ENCODE measurements at regions not wholly inside any gene's neighbourhood (a gene's known extent, or its start where the extent isn't known, plus 50 kb on each side); places are given as distances from the start of the nearest gene placed in this dataset.
A peak's percentile ranks its signal among the peaks of the same experiment; 100 is the strongest.
"Not testable (repeated sequence)": the region's sequence is repeated elsewhere in the genome, so short reads cannot be mapped to it uniquely, and the experiment has no call there.

GRCh38 chr15:31217067-31217466 is 109.6 kb upstream of the KLF13 start:
- peaks cover 10% of the 10 kb centered on the region; the same call in 1 of the 2 replicates for H3K4me1 ChIP-seq
- DNase-seq (ENCODE audit: low spot score in 2 of 2): no peak
- in situ Hi-C loops (cut with MboI; ENCODE audit: low sequenced_read_pairs): loop anchor here (10.0 kb wide), 1 partner anchor 108 kb away; the partner anchor contains the start of gene KLF13
- H3K27me3 ChIP-seq (ENCODE audit: low read depth): no peaks in the 10 kb centered on the region
- H3K36me3 ChIP-seq (replicated peaks): no peaks in the 10 kb centered on the region
- H3K9me3 ChIP-seq: no peaks in the 10 kb centered on the region
- H3K4me3 ChIP-seq: peak overlapping the region; percentile 48

- in situ Hi-C loops (cut with MboI; ENCODE audit: low sequenced_read_pairs): loop anchor here (10.0 kb wide), 1 partner anchor 107 kb away; the partner anchor contains the start of gene KLF13
- no peak for DNase-seq (ENCODE audit: low spot score in 2 of 2)
- no peaks in the 10 kb centered on the region for H3K36me3 ChIP-seq (replicated peaks)
- no peaks in the 10 kb centered on the region for H3K9me3 ChIP-seq
- H3K27me3 ChIP-seq (ENCODE audit: low read depth): no peaks in the 10 kb centered on the region
- H3K4me1 ChIP-seq: peaks cover 9% of the 10 kb centered on the region; the same call in 1 of the 2 replicates
- H3K4me3 ChIP-seq: no peak overlapping the region
Observed at GRCh38 chr15:31217566-31218270, 108.9 kb upstream of the KLF13 start.

GRCh38 chr15:31219221-31219620 is 107.4 kb upstream of the KLF13 start:
- no peaks in the 10 kb centered on the region for H3K9me3 ChIP-seq
- no peaks in the 10 kb centered on the region for H3K27me3 ChIP-seq (ENCODE audit: low read depth)
- no peak overlapping the region for H3K4me3 ChIP-seq
- H3K4me1 ChIP-seq: peaks cover 3% of the 10 kb centered on the region; the same call in 1 of the 2 replicates
- in situ Hi-C loops (cut with MboI; ENCODE audit: low sequenced_read_pairs): loop anchor here (10.0 kb wide), 1 partner anchor 106 kb away; the partner anchor contains the start of gene KLF13
- H3K36me3 ChIP-seq (replicated peaks): no peaks in the 10 kb centered on the region
- DNase-seq (ENCODE audit: low spot score in 2 of 2): no peak

DNA sequence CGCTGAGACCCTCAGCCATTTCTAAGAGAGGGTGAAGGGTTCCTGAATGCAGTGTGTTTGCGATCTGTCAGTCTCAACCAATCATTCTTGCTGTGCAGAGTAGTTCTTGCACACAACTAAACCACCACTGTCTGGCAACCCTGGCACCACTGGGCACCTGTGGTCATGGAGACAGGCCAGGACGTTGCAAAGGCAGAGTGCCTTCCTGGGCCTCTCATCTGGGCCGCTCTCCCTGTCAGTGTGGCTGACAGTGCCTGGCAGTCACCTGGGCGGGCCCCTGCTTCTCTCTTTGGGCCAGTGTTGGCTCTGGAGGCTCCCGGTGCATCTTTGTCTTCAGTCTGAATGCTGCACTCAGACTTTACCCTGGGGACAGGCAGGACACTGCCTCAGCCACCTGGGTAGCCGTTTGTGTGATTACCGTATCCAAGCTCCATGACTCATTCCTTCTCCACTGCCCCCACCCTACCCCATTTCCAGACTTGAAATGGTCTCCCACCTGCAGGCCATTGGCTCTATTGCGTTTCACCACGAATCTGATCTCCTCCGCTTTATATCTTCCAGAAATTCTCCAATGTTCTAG is 104.6 kb upstream of the KLF13 start:
- Histone ChIP-seq H3K27me3 (ENCODE audit: low read depth) (no peaks in the 10 kb centered on the region), H3K4me3 (no peak overlapping the region), H3K4me1 (no peaks in the 10 kb centered on the region), H3K36me3 (replicated peaks) (no peaks in the 10 kb centered on the region), H3K9me3 (no peaks in the 10 kb centered on the region)
- in situ Hi-C loops (cut with MboI; ENCODE audit: low sequenced_read_pairs): no loop called here
- no peak for DNase-seq (ENCODE audit: low spot score in 2 of 2)

DNA sequence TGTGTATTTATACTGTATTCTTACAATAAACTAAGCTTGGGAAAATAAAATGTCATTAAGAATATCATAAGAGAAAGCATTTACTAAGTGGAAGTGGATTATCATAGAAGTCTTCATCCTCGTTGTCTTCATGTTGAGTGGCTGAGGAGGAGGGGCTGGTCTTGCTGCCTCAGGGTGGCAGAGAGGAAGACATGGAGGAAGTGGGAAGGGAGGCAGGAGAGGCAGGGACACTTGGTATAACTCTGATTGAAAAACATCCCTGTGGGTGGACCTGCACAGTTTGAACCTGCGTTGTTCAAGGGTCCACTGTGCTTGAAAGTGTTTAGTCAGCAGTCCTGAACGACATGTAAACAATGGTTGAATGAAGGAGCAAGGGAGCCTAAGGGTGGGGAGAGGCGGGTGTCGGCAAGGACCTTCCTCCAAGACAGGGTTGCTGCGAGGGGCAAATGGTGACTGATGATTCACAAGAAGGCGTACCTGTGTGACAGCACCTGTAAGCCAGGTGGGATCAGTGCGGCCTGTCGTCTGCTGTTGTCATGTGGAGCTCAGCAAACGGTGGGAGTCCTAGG is 103.8 kb upstream of the KLF13 start:
- DNase-seq (ENCODE audit: low spot score in 2 of 2): no peak
- Histone ChIP-seq H3K36me3 (replicated peaks) (no peaks in the 10 kb centered on the region), H3K9me3 (no peaks in the 10 kb centered on the region), H3K4me1 (no peaks in the 10 kb centered on the region), H3K4me3 (no peak overlapping the region), H3K27me3 (ENCODE audit: low read depth) (no peaks in the 10 kb centered on the region)
- in situ Hi-C loops (cut with MboI; ENCODE audit: low sequenced_read_pairs): no loop called here

GRCh38 chr15:31223478-31224350 is 102.9 kb upstream of the KLF13 start:
- H3K9me3 ChIP-seq: no peaks in the 10 kb centered on the region
- in situ Hi-C loops (cut with MboI; ENCODE audit: low sequenced_read_pairs): no loop called here
- H3K36me3 ChIP-seq (replicated peaks): no peaks in the 10 kb centered on the region
- no peak for DNase-seq (ENCODE audit: low spot score in 2 of 2)
- H3K4me3 ChIP-seq: no peak overlapping the region
- H3K4me1 ChIP-seq: no peaks in the 10 kb centered on the region
- no peaks in the 10 kb centered on the region for H3K27me3 ChIP-seq (ENCODE audit: low read depth)

- H3K36me3 ChIP-seq (replicated peaks); H3K9me3 ChIP-seq; H3K4me3 ChIP-seq; H3K4me1 ChIP-seq; DNase-seq (ENCODE audit: low spot score in 2 of 2); in situ Hi-C loops (cut with MboI; ENCODE audit: low sequenced_read_pairs); H3K27me3 ChIP-seq (ENCODE audit: low read depth): not testable (repeated sequence)
Observed at GRCh38 chr15:31224661-31225060, 102.0 kb upstream of the KLF13 start.

- Histone ChIP-seq H3K36me3 (replicated peaks) (no peaks in the 10 kb centered on the region), H3K9me3 (no peaks in the 10 kb centered on the region), H3K4me1 (no peaks in the 10 kb centered on the region), H3K4me3 (no peak overlapping the region), H3K27me3 (ENCODE audit: low read depth) (no peaks in the 10 kb centered on the region)
- in situ Hi-C loops (cut with MboI; ENCODE audit: low sequenced_read_pairs): no loop called here
- no peak for DNase-seq (ENCODE audit: low spot score in 2 of 2)
Observed at GRCh38 chr15:31225356-31225955, 101.2 kb upstream of the KLF13 start.

- Histone ChIP-seq H3K4me3 (no peak overlapping the region), H3K9me3 (no peaks in the 10 kb centered on the region), H3K4me1 (no peaks in the 10 kb centered on the region), H3K36me3 (replicated peaks) (no peaks in the 10 kb centered on the region), H3K27me3 (ENCODE audit: low read depth) (no peaks in the 10 kb centered on the region)
- no peak for DNase-seq (ENCODE audit: low spot score in 2 of 2)
- in situ Hi-C loops (cut with MboI; ENCODE audit: low sequenced_read_pairs): no loop called here
Observed at GRCh38 chr15:31226021-31226420, 100.6 kb upstream of the KLF13 start.

- Histone ChIP-seq H3K4me3 (no peak overlapping the region), H3K4me1 (no peaks in the 10 kb centered on the region), H3K27me3 (ENCODE audit: low read depth) (no peaks in the 10 kb centered on the region), H3K9me3 (no peaks in the 10 kb centered on the region), H3K36me3 (replicated peaks) (no peaks in the 10 kb centered on the region)
- in situ Hi-C loops (cut with MboI; ENCODE audit: low sequenced_read_pairs): no loop called here
- DNase-seq (ENCODE audit: low spot score in 2 of 2): no peak
Observed at GRCh38 chr15:31227235-31227634, 99.4 kb upstream of the KLF13 start.

DNA sequence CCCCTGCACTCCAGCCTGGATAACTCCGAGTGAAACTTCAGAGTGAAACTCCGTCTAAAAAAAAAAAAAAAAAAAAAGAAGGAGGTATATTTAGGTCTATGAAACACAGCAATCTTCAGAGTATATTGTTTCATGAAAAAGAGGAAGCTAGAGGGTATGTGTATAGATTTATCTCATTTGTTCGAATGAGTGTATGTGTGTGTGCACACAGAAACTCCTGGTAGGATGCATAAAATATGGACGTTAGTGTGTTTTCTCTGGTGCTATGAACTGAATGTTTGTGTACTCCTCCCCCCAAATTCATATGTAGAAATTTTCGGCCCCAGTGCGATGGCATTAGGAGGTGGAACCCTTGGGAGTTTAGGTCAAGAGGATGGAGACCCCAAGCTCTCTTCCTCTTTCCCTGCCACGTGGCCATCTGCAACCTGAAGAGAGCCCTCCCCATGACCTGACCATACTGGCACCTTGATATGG is 98.6 kb upstream of the KLF13 start:
- H3K4me1 ChIP-seq: no peaks in the 10 kb centered on the region
- DNase-seq (ENCODE audit: low spot score in 2 of 2): no peak
- no peaks in the 10 kb centered on the region for H3K27me3 ChIP-seq (ENCODE audit: low read depth)
- no peak overlapping the region for H3K4me3 ChIP-seq
- H3K9me3 ChIP-seq: no peaks in the 10 kb centered on the region
- in situ Hi-C loops (cut with MboI; ENCODE audit: low sequenced_read_pairs): no loop called here
- no peaks in the 10 kb centered on the region for H3K36me3 ChIP-seq (replicated peaks)

- H3K36me3 ChIP-seq (replicated peaks): no peaks in the 10 kb centered on the region
- no peaks in the 10 kb centered on the region for H3K4me1 ChIP-seq
- DNase-seq (ENCODE audit: low spot score in 2 of 2): peak in 1 of 2 experiments; percentile 26
- H3K9me3 ChIP-seq: no peaks in the 10 kb centered on the region
- no peaks in the 10 kb centered on the region for H3K27me3 ChIP-seq (ENCODE audit: low read depth)
- H3K4me3 ChIP-seq: no peak overlapping the region
- in situ Hi-C loops (cut with MboI; ENCODE audit: low sequenced_read_pairs): no loop called here
Observed at GRCh38 chr15:31228980-31229826, 97.4 kb upstream of the KLF13 start.
